Lower lobe of right lung (tissue), 2 donors: ENCODE measurements at regions not wholly inside any gene's neighbourhood (a gene's known extent, or its start where the extent isn't known, plus 50 kb on each side); places are given as distances from the start of the nearest gene placed in this dataset.

ENCODE experiments used
- ATAC-seq, 2 donors: fragments of 200-7000 bp; cut with Tn5 transposase; one replicate each; pipeline ENCODE4 v1.9.1; 2020 to 2022; ENCODE audit warnings: mild to moderate bottlenecking in 2 of 2, moderate library complexity in 2 of 2
- DNase-seq: peaks from one replicate; pipeline ENCODE4 v3.0.0-alpha.2; 2020
- H3K27ac ChIP-seq: fragments of 200-600 bp; one replicate; pipeline ENCODE4 v1.8.0; 2022
- H3K27me3 ChIP-seq: fragments of 200-600 bp; one replicate; pipeline ENCODE4 v1.8.0; 2022; ENCODE audit warnings: low read depth
- H3K36me3 ChIP-seq: fragments of 200-600 bp; one replicate; pipeline ENCODE4 v1.8.0; 2022; ENCODE audit warnings: mild to moderate bottlenecking
- H3K4me1 ChIP-seq: fragments of 200-600 bp; one replicate; pipeline ENCODE4 v1.8.0; 2022
- H3K4me3 ChIP-seq: fragments of 200-600 bp; one replicate; pipeline ENCODE4 v1.8.0; 2022; ENCODE audit warnings: mild to moderate bottlenecking
- H3K9me3 ChIP-seq: fragments of 200-600 bp; one replicate; pipeline ENCODE4 v1.8.0; 2022
- intact Hi-C: fragments of 100-400 bp; cut with DNase I; formaldehyde crosslinking; loops from one replicate; pipeline ENCODE4 v1.11.0; 2022
- TF ChIP-seq, protein P1 (sequence below): fragments of 200-600 bp; IDR thresholded peaks from one replicate; pipeline ENCODE4 v1.8.0; 2022; ENCODE audit warnings: antibody characterized with exemption, mild to moderate bottlenecking
- donor health status: DM: no; HTN: yes; CAD: no; lungs with severe emphysema.

DNA sequence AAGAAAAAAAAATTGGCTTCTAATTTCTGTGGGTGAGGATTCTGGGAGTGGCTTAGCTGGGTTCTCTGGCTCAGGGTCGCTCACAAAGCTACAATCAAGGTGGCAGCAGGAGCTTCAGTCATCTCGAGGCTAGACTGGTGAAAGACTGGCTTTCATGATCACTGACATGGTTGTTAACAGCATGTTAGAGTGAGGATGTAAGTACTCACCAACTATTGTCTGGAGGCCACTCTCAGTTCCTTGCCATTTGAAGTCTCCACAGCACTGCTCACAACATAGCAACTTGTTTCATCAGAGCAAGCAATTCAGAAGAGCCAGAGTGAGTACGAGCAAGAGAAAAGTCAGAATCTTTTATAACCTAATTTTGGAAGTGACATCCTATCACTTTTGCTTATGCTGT is 145.7 kb upstream of the PRSS16 start:
- Histone ChIP-seq H3K27me3 (peaks cover 7% of the 10 kb centered on the region), H3K9me3 (no peaks in the 10 kb centered on the region), H3K4me1 (peaks cover 2% of the 10 kb centered on the region), H3K27ac (no peak overlapping the region), H3K36me3 (no peaks in the 10 kb centered on the region), H3K4me3 (no peak overlapping the region)
- ATAC-seq (no peak), DNase-seq (no peak)
- TF ChIP-seq, protein P1, sequence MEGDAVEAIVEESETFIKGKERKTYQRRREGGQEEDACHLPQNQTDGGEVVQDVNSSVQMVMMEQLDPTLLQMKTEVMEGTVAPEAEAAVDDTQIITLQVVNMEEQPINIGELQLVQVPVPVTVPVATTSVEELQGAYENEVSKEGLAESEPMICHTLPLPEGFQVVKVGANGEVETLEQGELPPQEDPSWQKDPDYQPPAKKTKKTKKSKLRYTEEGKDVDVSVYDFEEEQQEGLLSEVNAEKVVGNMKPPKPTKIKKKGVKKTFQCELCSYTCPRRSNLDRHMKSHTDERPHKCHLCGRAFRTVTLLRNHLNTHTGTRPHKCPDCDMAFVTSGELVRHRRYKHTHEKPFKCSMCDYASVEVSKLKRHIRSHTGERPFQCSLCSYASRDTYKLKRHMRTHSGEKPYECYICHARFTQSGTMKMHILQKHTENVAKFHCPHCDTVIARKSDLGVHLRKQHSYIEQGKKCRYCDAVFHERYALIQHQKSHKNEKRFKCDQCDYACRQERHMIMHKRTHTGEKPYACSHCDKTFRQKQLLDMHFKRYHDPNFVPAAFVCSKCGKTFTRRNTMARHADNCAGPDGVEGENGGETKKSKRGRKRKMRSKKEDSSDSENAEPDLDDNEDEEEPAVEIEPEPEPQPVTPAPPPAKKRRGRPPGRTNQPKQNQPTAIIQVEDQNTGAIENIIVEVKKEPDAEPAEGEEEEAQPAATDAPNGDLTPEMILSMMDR = no peak
- intact Hi-C loops = no loop called here

DNA sequence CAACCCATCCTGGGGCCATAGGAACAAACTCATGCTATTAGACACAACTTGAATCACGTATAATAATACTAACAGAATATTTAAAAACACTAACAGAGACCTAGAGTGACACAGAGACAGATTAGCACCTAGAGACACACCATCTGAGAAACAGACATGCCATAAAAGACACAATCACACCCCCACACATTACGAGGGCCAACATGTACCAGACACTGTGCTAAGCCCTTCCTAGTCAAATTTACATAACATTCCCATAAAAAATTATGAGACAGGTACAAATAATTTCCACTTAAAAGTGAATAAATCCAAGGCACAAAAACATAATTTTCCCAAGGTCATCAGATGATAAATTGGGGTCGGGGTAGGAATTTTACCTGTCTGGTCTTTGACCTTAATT is 141.1 kb upstream of the PRSS16 start:
- no peaks in the 10 kb centered on the region for H3K27me3 ChIP-seq
- H3K4me1 ChIP-seq = no peaks in the 10 kb centered on the region
- ATAC-seq = no peak
- no peak for DNase-seq
- H3K4me3 ChIP-seq = no peak overlapping the region
- intact Hi-C loops = no loop called here
- H3K36me3 ChIP-seq = no peaks in the 10 kb centered on the region
- TF ChIP-seq, protein P1 = no peak
- H3K9me3 ChIP-seq = no peaks in the 10 kb centered on the region
- H3K27ac ChIP-seq = no peak overlapping the region

DNA sequence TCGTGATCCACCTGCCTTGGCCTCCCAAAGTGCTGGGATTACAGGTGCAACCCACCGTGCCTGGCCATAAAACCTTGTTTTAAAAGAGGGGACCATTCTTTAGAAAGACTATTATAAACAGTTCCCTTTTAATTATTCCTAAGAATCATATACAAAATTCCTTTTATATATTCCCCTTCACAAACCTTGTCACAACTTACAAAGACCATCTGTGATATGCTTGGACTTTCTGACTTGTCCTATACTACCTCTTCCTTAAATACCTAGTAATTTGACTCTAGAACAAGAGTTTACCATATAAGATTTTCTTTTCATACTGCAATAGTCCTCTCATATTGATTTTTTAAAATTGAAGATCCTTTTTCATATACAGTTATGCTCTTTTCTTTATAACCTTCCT is 135.8 kb upstream of the PRSS16 start:
- Histone ChIP-seq H3K27ac (no peak overlapping the region), H3K36me3 (no peaks in the 10 kb centered on the region), H3K9me3 (no peaks in the 10 kb centered on the region), H3K4me3 (no peak overlapping the region), H3K4me1 (no peaks in the 10 kb centered on the region), H3K27me3 (no peaks in the 10 kb centered on the region)
- TF ChIP-seq, protein P1 = no peak
- ATAC-seq (no peak), DNase-seq (no peak)
- intact Hi-C loops = no loop called here

DNA sequence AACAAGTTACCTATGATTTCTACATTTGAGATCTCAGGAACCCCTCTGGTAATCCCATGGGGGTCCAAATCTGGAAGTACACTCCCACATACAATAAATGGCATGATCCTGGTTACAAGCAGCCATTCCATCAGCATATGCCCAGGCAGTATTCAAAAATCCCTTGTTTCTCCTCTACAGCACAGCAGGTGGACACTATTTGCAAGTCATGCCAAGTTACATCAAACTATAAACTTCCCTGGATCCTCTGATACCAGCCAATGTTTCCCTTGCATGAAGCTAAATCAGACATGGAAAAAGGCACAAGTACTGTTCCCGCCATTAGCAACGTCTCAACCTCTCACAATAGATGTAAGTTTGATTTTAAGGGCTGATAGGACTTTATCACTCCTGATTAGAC is 134.5 kb upstream of the PRSS16 start:
- intact Hi-C loops = no loop called here
- Histone ChIP-seq H3K36me3 (no peaks in the 10 kb centered on the region), H3K27ac (no peak overlapping the region), H3K4me1 (no peaks in the 10 kb centered on the region), H3K4me3 (no peak overlapping the region), H3K9me3 (no peaks in the 10 kb centered on the region), H3K27me3 (no peaks in the 10 kb centered on the region)
- DNase-seq (no peak), ATAC-seq (no peak)
- TF ChIP-seq, protein P1 = no peak

DNA sequence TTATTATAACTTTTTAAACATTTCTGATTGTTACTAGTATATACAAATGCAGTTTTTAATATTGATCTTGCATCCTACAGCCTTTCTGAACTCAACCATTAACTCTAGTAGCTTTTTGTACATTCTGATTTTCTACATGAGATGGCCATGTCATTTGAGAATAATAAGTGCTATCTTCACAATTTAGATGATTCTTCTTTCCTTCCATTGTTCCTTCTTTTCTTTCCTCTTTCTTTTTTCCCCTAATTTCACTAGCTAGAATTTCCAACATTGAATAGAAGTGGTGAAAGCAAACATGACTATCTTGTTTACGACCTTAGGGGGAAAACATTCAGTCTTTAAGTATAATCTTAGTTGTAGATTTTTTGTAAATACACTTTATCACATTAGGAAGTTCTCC is 128.2 kb upstream of the PRSS16 start:
- H3K36me3 ChIP-seq = no peaks in the 10 kb centered on the region
- no peak overlapping the region for H3K4me3 ChIP-seq
- H3K9me3 ChIP-seq = no peaks in the 10 kb centered on the region
- intact Hi-C loops = no loop called here
- no peaks in the 10 kb centered on the region for H3K4me1 ChIP-seq
- TF ChIP-seq, protein P1 = no peak
- H3K27me3 ChIP-seq = no peaks in the 10 kb centered on the region
- ATAC-seq (no peak), DNase-seq (no peak)
- no peak overlapping the region for H3K27ac ChIP-seq

DNA sequence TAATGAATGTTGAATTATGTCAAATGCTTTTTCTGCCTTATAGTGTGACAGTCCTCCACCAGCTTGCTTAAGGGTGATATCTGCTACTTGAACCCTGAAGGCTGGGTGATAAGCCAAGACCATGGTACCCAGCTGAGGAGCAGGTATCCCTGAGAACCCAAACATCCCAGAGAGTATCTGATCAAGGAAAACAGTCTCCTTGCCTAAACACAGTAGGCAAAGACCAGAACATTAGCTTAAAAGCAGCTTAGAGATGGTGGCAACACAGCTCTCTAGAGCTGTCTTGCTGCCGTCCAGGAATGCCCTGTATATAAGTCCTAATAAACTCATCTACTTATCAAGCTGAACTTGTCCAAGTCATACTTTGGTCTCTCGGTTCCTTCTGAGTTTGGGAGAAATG is 127.7 kb upstream of the PRSS16 start:
- no peak overlapping the region for H3K27ac ChIP-seq
- TF ChIP-seq, protein P1 = no peak
- H3K9me3 ChIP-seq = no peaks in the 10 kb centered on the region
- no peaks in the 10 kb centered on the region for H3K4me1 ChIP-seq
- intact Hi-C loops = no loop called here
- H3K27me3 ChIP-seq = no peaks in the 10 kb centered on the region
- ATAC-seq (no peak), DNase-seq (no peak)
- H3K4me3 ChIP-seq = no peak overlapping the region
- no peaks in the 10 kb centered on the region for H3K36me3 ChIP-seq
